ENCODE measurements at regions not wholly inside any gene's neighbourhood (a gene's known extent, or its start where the extent isn't known, plus 50 kb on each side); places are given as distances from the start of the nearest gene placed in this dataset.

- ChIA-PET POLR2A (no interaction called here), CTCF (no interaction called here)
- Histone ChIP-seq H3K9me3 (no peaks in the 10 kb centered on the region), H3K4me3 (ENCODE audit: low read depth in 2 of 2, low read length in 1 of 2) (no peak overlapping the region), H3K9ac (no peak overlapping the region), H4K20me1 (ENCODE audit: insufficient read depth) (no peaks in the 10 kb centered on the region), H2AFZ (ENCODE audit: low read depth) (no peak overlapping the region), H3F3A (replicated peaks; ENCODE audit: insufficient read depth) (no peaks in the 10 kb centered on the region), H3K36me3 (replicated peaks in 1 of 2; ENCODE audit: control insufficient read depth in 1 of 2, insufficient read depth in 2 of 2, low read length in 1 of 2) (no peaks in the 10 kb centered on the region), H3K4me1 (ENCODE audit: control insufficient read depth in 1 of 2, insufficient read depth in 2 of 2, low read depth in 1 of 2, low read length in 1 of 2) (no peaks in the 10 kb centered on the region; a peak in 1 of 4 replicates), H3K27ac (ENCODE audit: low read depth in 2 of 2, low read length in 1 of 2) (no peak overlapping the region), H3K4me2 (no peak overlapping the region), H3K9me2 (no peaks in the 10 kb centered on the region), H3K27me3 (ENCODE audit: insufficient read depth) (no peaks in the 10 kb centered on the region), H3K79me2 (ENCODE audit: insufficient read depth) (no peaks in the 10 kb centered on the region)
- TF ChIP-seq RXRA (IDR thresholded peaks at IDR 0.05; ENCODE audit: borderline replicate concordance, low read depth) (no peak), CHD2 (IDR thresholded peaks at IDR 0.05; ENCODE audit: low read length, partially characterized antibody) (no peak), MAX (IDR thresholded peaks at IDR 0.05; ENCODE audit: low read depth) (no peak), USF1 (IDR thresholded peaks at IDR 0.05; ENCODE audit: borderline replicate concordance, low read depth) (no peak), GABPA (IDR thresholded peaks at IDR 0.05; ENCODE audit: low read depth) (no peak), TAF1 (IDR thresholded peaks at IDR 0.05; ENCODE audit: borderline replicate concordance, low read depth, low read length) (no peak), RFX5 (IDR thresholded peaks at IDR 0.05; ENCODE audit: low read length) (no peak), YY1 (IDR thresholded peaks at IDR 0.05; ENCODE audit: low read depth) (no peak), TEAD4 (IDR thresholded peaks at IDR 0.05; ENCODE audit: borderline replicate concordance, insufficient read depth) (no peak), SIN3A (IDR thresholded peaks at IDR 0.05; ENCODE audit: borderline replicate concordance, low read depth, low read length) (no peak), EZH2phosphoT487 (IDR thresholded peaks at IDR 0.05; ENCODE audit: borderline replicate concordance, low read depth) (no peak), TCF12 (IDR thresholded peaks at IDR 0.05) (no peak), GATA2 (CRISPR knock-in tag; IDR thresholded peaks at IDR 0.05) (no peak), MEF2A (IDR thresholded peaks at IDR 0.05; ENCODE audit: borderline replicate concordance, low read depth) (no peak), EP300 (IDR thresholded peaks at IDR 0.05; ENCODE audit: borderline replicate concordance in 1 of 2, low read depth in 1 of 2, low read length in 1 of 2) (no peak)
- TF ChIP-seq, protein P1, sequence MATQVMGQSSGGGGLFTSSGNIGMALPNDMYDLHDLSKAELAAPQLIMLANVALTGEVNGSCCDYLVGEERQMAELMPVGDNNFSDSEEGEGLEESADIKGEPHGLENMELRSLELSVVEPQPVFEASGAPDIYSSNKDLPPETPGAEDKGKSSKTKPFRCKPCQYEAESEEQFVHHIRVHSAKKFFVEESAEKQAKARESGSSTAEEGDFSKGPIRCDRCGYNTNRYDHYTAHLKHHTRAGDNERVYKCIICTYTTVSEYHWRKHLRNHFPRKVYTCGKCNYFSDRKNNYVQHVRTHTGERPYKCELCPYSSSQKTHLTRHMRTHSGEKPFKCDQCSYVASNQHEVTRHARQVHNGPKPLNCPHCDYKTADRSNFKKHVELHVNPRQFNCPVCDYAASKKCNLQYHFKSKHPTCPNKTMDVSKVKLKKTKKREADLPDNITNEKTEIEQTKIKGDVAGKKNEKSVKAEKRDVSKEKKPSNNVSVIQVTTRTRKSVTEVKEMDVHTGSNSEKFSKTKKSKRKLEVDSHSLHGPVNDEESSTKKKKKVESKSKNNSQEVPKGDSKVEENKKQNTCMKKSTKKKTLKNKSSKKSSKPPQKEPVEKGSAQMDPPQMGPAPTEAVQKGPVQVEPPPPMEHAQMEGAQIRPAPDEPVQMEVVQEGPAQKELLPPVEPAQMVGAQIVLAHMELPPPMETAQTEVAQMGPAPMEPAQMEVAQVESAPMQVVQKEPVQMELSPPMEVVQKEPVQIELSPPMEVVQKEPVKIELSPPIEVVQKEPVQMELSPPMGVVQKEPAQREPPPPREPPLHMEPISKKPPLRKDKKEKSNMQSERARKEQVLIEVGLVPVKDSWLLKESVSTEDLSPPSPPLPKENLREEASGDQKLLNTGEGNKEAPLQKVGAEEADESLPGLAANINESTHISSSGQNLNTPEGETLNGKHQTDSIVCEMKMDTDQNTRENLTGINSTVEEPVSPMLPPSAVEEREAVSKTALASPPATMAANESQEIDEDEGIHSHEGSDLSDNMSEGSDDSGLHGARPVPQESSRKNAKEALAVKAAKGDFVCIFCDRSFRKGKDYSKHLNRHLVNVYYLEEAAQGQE (IDR thresholded peaks at IDR 0.05; ENCODE audit: low read depth, low read length): no peak
- TF ChIP-seq, protein P2, sequence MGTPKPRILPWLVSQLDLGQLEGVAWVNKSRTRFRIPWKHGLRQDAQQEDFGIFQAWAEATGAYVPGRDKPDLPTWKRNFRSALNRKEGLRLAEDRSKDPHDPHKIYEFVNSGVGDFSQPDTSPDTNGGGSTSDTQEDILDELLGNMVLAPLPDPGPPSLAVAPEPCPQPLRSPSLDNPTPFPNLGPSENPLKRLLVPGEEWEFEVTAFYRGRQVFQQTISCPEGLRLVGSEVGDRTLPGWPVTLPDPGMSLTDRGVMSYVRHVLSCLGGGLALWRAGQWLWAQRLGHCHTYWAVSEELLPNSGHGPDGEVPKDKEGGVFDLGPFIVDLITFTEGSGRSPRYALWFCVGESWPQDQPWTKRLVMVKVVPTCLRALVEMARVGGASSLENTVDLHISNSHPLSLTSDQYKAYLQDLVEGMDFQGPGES (IDR thresholded peaks at IDR 0.05; ENCODE audit: low read depth, low read length): no peak
- TF ChIP-seq, protein P3, sequence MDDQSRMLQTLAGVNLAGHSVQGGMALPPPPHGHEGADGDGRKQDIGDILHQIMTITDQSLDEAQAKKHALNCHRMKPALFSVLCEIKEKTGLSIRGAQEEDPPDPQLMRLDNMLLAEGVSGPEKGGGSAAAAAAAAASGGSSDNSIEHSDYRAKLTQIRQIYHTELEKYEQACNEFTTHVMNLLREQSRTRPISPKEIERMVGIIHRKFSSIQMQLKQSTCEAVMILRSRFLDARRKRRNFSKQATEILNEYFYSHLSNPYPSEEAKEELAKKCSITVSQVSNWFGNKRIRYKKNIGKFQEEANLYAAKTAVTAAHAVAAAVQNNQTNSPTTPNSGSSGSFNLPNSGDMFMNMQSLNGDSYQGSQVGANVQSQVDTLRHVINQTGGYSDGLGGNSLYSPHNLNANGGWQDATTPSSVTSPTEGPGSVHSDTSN (IDR thresholded peaks at IDR 0.05): no peak
- WGBS (ENCODE audit: low lambda C conversion rate): 83% methylated on average over 1 of the region's 1 CpG
- no peak for DNase-seq
These were observed 132.4 kb upstream of the MAN1A1 start for GRCh38 chr6:119481976-119482375.
